ENCODE measurements at regions not wholly inside any gene's neighbourhood (a gene's known extent, or its start where the extent isn't known, plus 50 kb on each side); places are given as distances from the start of the nearest gene placed in this dataset.
A peak's percentile ranks its signal among the peaks of the same experiment; 100 is the strongest.

GRCh38 chr10:80860719-80861118 is 323.0 kb downstream of the SH2D4B start:
- no peak for DNase-seq

- DNase-seq = no peak
These were observed 324.2 kb downstream of the SH2D4B start for GRCh38 chr10:80861882-80862281.

- no peak for DNase-seq
These were observed 332.6 kb downstream of the SH2D4B start for GRCh38 chr10:80870282-80870681.

GRCh38 chr10:80871083-80871482 is 333.4 kb downstream of the SH2D4B start:
- DNase-seq = no peak

GRCh38 chr10:80878330-80878729 is 340.6 kb downstream of the SH2D4B start:
- DNase-seq = no peak

GRCh38 chr10:80890146-80890545 is 352.4 kb downstream of the SH2D4B start:
- no peak for DNase-seq

- DNase-seq = no peak
These were observed 355.6 kb downstream of the SH2D4B start for GRCh38 chr10:80893256-80893655.

GRCh38 chr10:80894311-80894791 is 356.6 kb downstream of the SH2D4B start:
- no peak for DNase-seq

- DNase-seq = no peak
These were observed 357.2 kb downstream of the SH2D4B start for GRCh38 chr10:80894797-80895467.

GRCh38 chr10:80896076-80896475 is 358.4 kb downstream of the SH2D4B start:
- DNase-seq = no peak

- DNase-seq = no peak
These were observed 359.3 kb downstream of the SH2D4B start for GRCh38 chr10:80896959-80897358.

GRCh38 chr10:80900661-80901060 is 363.0 kb downstream of the SH2D4B start:
- DNase-seq = no peak

- DNase-seq = no peak
These were observed 370.9 kb downstream of the SH2D4B start for GRCh38 chr10:80908611-80909010.

- no peak for DNase-seq
These were observed 371.6 kb downstream of the SH2D4B start for GRCh38 chr10:80909254-80909653.

GRCh38 chr10:80917636-80918035 is 379.9 kb downstream of the SH2D4B start:
- DNase-seq = no peak

GRCh38 chr10:80921032-80921431 is 383.3 kb downstream of the SH2D4B start:
- DNase-seq = no peak

- peak; percentile 14 for DNase-seq
These were observed 386.6 kb downstream of the SH2D4B start for GRCh38 chr10:80924063-80924952.

- no peak for DNase-seq
These were observed 389.8 kb downstream of the SH2D4B start for GRCh38 chr10:80927419-80928078.

- DNase-seq = no peak
These were observed 401.2 kb downstream of the SH2D4B start for GRCh38 chr10:80938903-80939302.

GRCh38 chr10:80945264-80945880 is 407.7 kb downstream of the SH2D4B start:
- peak; percentile 23 for DNase-seq

GRCh38 chr10:80946073-80946472 is 408.4 kb downstream of the SH2D4B start:
- no peak for DNase-seq

- DNase-seq = no peak
These were observed 409.4 kb downstream of the SH2D4B start for GRCh38 chr10:80946957-80947726.

Data from hindlimb muscle (tissue), 1 donor.